ENCODE measurements at regions not wholly inside any gene's neighbourhood (a gene's known extent, or its start where the extent isn't known, plus 50 kb on each side); places are given as distances from the start of the nearest gene placed in this dataset.

DNA sequence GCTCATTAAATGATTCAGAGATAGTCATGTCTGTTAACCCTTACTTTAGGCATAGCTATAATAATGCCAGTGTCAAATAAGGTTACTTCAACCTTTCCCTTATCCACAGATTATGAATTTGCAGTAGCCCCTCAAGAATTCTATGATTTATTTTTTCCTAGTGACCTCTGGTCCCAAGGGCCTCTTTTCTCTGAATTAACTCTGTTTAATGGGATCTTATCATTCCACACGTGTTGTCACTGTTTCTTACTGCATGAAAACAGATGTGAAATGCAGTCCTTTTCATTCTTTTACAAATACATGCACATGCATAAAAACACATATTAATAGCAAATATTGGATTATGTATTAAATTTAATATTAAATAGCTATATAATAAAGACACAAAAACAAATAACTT, 667.7 kb upstream of the FOXG1 start:
- TF ChIP-seq EZH2 (IDR thresholded peaks at IDR 0.05; ENCODE audit: insufficient read depth, poor library complexity, severe bottlenecking) (no peak), EZH2phosphoT487 (IDR thresholded peaks at IDR 0.05; ENCODE audit: insufficient read depth, low read depth) (no peak)
- Histone ChIP-seq H3K9me2 (ENCODE audit: insufficient read depth) (no peaks in the 10 kb centered on the region), H4K20me1 (ENCODE audit: insufficient read depth) (no peaks in the 10 kb centered on the region), H3K4me3 (no peak overlapping the region), H3K27me3 (replicated peaks; ENCODE audit: insufficient read depth) (no peaks in the 10 kb centered on the region), H3F3A (ENCODE audit: insufficient read depth) (no peaks in the 10 kb centered on the region), H3K9me3 (ENCODE audit: low read depth) (peaks cover 7% of the 10 kb centered on the region), H3K4me1 (ENCODE audit: insufficient read depth) (no peaks in the 10 kb centered on the region), H3K79me2 (ENCODE audit: insufficient read depth) (no peaks in the 10 kb centered on the region), H3K9ac (no peak overlapping the region), H3K4me2 (ENCODE audit: unreplicated experiment) (no peak overlapping the region), H3K36me3 (ENCODE audit: low read depth) (no peaks in the 10 kb centered on the region), H2AFZ (no peak overlapping the region), H3K27ac (no peak overlapping the region)
- 0 to 3% methylated on average over 1 of the region's 1 CpG for whole genome bisulfite sequencing, 2 experiments (ENCODE audit: low coverage in 1 of 2, low lambda C conversion rate in 2 of 2, missing lambda C conversion rate in 2 of 2)
- DNase-seq: no peak
- in situ Hi-C loops (cut with MboI): no loop called here

DNA sequence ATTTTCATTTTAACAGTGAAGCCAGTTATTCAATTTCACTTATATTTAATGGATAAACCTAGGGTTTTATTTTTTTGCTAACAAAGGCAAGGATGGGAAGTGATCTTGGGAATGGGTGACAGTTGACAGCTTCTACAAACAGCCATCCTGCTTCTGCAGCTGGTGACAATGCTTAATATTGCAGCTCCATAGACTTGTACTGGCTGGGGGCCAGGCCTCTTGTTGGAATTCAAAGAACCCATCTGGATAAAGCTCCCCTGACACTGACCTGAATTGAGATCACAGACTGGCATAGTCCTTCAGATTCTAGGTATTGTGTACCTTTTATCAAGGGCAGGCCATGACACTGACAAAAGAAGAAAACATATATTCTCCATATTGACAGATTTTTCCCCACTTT, 664.6 kb upstream of the FOXG1 start:
- no peaks in the 10 kb centered on the region for H3K4me1 ChIP-seq (ENCODE audit: insufficient read depth)
- H3F3A ChIP-seq (ENCODE audit: insufficient read depth): no peaks in the 10 kb centered on the region
- H3K27me3 ChIP-seq (replicated peaks; ENCODE audit: insufficient read depth): no peaks in the 10 kb centered on the region
- H3K79me2 ChIP-seq (ENCODE audit: insufficient read depth): no peaks in the 10 kb centered on the region
- H2AFZ ChIP-seq: no peak overlapping the region
- no peak overlapping the region for H3K4me2 ChIP-seq (ENCODE audit: unreplicated experiment)
- no peak overlapping the region for H3K4me3 ChIP-seq
- H3K36me3 ChIP-seq (ENCODE audit: low read depth): no peaks in the 10 kb centered on the region
- H3K9me3 ChIP-seq (ENCODE audit: low read depth): no peaks in the 10 kb centered on the region
- in situ Hi-C loops (cut with MboI): no loop called here
- H4K20me1 ChIP-seq (ENCODE audit: insufficient read depth): no peaks in the 10 kb centered on the region
- no peak for DNase-seq
- H3K9ac ChIP-seq: no peak overlapping the region
- no peak overlapping the region for H3K27ac ChIP-seq
- no peaks in the 10 kb centered on the region for H3K9me2 ChIP-seq (ENCODE audit: insufficient read depth)
- no peak for TF ChIP-seq EZH2 (IDR thresholded peaks at IDR 0.05; ENCODE audit: insufficient read depth, poor library complexity, severe bottlenecking)
- TF ChIP-seq EZH2phosphoT487 (IDR thresholded peaks at IDR 0.05; ENCODE audit: insufficient read depth, low read depth): no peak

DNA sequence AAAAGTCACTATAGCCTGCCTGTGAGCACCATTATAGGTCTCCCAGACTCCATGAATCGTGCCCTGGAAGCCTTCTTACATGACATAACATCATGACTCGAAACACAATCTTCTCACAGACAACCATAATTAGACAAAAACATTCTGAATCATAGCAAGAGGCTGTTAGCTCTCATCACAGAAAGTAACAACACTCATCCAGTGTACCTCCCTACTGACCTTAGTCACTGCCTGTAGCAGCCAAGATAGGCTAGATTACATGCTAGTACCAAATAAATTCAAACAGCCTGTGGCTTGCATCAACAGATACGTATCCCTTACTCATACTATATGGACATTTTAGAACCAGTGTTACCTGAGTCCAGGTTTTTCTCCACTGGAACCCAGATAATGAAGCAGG, 663.8 kb upstream of the FOXG1 start:
- no peak for TF ChIP-seq EZH2phosphoT487 (IDR thresholded peaks at IDR 0.05; ENCODE audit: insufficient read depth, low read depth)
- TF ChIP-seq EZH2 (IDR thresholded peaks at IDR 0.05; ENCODE audit: insufficient read depth, poor library complexity, severe bottlenecking): no peak

DNA sequence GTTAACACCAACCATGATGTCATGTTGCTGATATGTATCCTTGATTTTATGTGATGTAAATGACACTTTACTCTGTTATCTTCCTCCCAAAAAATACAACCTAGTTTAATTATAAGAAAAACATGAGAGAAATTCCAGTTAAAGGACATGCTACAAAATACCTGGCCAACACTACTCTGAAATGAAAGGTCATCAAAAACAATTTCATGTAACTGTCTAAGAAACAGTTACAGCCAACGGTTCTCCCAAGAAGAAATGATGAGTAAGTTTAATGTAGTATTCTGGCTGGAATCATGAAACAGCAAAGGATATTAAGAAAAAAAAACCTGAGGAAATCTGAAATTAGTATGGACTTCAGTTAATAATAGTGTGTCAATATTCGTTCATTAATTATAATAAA, 653.3 kb upstream of the FOXG1 start:
- Histone ChIP-seq H3F3A (ENCODE audit: insufficient read depth) (no peaks in the 10 kb centered on the region), H3K27ac (no peak overlapping the region), H2AFZ (no peak overlapping the region), H3K9me3 (ENCODE audit: low read depth) (peaks cover 7% of the 10 kb centered on the region), H3K27me3 (replicated peaks; ENCODE audit: insufficient read depth) (no peaks in the 10 kb centered on the region), H3K9me2 (ENCODE audit: insufficient read depth) (no peaks in the 10 kb centered on the region), H4K20me1 (ENCODE audit: insufficient read depth) (no peaks in the 10 kb centered on the region), H3K4me2 (ENCODE audit: unreplicated experiment) (no peak overlapping the region), H3K79me2 (ENCODE audit: insufficient read depth) (no peaks in the 10 kb centered on the region), H3K4me3 (no peak overlapping the region), H3K9ac (no peak overlapping the region), H3K36me3 (ENCODE audit: low read depth) (no peaks in the 10 kb centered on the region), H3K4me1 (ENCODE audit: insufficient read depth) (no peaks in the 10 kb centered on the region)
- DNase-seq: no peak
- TF ChIP-seq EZH2phosphoT487 (IDR thresholded peaks at IDR 0.05; ENCODE audit: insufficient read depth, low read depth) (no peak), EZH2 (IDR thresholded peaks at IDR 0.05; ENCODE audit: insufficient read depth, poor library complexity, severe bottlenecking) (no peak)
- in situ Hi-C loops (cut with MboI): no loop called here
- WGBS, 2 experiments (ENCODE audit: low coverage in 1 of 2, low lambda C conversion rate in 2 of 2, missing lambda C conversion rate in 2 of 2): 22 to 33% methylated on average over 2 of the region's 2 CpGs

More for the DNA sequence above, 663.8 kb upstream of the FOXG1 start:
- WGBS, 2 experiments (ENCODE audit: low coverage in 1 of 2, low lambda C conversion rate in 2 of 2, missing lambda C conversion rate in 2 of 2): 2 to 4% methylated on average over 3 of the region's 3 CpGs
- Histone ChIP-seq H3K4me3 (no peak overlapping the region), H3K4me1 (ENCODE audit: insufficient read depth) (no peaks in the 10 kb centered on the region), H3K9me2 (ENCODE audit: insufficient read depth) (no peaks in the 10 kb centered on the region), H3K4me2 (ENCODE audit: unreplicated experiment) (no peak overlapping the region), H4K20me1 (ENCODE audit: insufficient read depth) (no peaks in the 10 kb centered on the region), H3K27ac (no peak overlapping the region), H3K9ac (no peak overlapping the region), H2AFZ (no peak overlapping the region), H3K9me3 (ENCODE audit: low read depth) (no peaks in the 10 kb centered on the region), H3F3A (ENCODE audit: insufficient read depth) (no peaks in the 10 kb centered on the region), H3K79me2 (ENCODE audit: insufficient read depth) (no peaks in the 10 kb centered on the region), H3K27me3 (replicated peaks; ENCODE audit: insufficient read depth) (no peaks in the 10 kb centered on the region), H3K36me3 (ENCODE audit: low read depth) (no peaks in the 10 kb centered on the region)
- no peak for DNase-seq
- in situ Hi-C loops (cut with MboI): no loop called here

DNA sequence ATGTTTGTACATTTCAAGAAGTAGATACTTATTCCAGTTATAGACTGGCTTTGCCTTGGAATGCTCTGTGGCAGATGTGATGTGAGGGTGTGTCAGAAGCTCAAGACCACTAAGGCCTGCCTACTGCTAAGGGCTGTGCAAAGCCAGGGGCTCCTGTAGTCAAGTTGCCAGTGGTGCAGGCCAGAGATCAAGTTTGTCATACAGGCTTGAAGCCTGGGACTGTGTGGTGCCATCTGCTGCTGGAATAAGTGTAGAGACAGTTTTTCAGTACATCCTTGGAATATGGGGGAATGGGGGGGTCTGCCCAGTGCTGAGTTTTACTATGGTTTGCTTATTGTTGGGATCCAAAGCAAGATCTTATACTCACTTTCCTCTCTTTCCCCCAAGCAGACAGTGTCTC, 649.9 kb upstream of the FOXG1 start:
- Histone ChIP-seq H3K36me3 (ENCODE audit: low read depth) (no peaks in the 10 kb centered on the region), H4K20me1 (ENCODE audit: insufficient read depth) (no peaks in the 10 kb centered on the region), H3F3A (ENCODE audit: insufficient read depth) (no peaks in the 10 kb centered on the region), H3K79me2 (ENCODE audit: insufficient read depth) (no peaks in the 10 kb centered on the region), H3K9ac (no peak overlapping the region), H3K4me1 (ENCODE audit: insufficient read depth) (no peaks in the 10 kb centered on the region), H3K9me2 (ENCODE audit: insufficient read depth) (no peaks in the 10 kb centered on the region), H2AFZ (no peak overlapping the region), H3K27me3 (replicated peaks; ENCODE audit: insufficient read depth) (no peaks in the 10 kb centered on the region), H3K4me2 (ENCODE audit: unreplicated experiment) (no peak overlapping the region), H3K4me3 (no peak overlapping the region), H3K9me3 (ENCODE audit: low read depth) (peaks cover 5% of the 10 kb centered on the region), H3K27ac (no peak overlapping the region)
- DNase-seq: no peak
- no peak for TF ChIP-seq EZH2 (IDR thresholded peaks at IDR 0.05; ENCODE audit: insufficient read depth, poor library complexity, severe bottlenecking)
- no peak for TF ChIP-seq EZH2phosphoT487 (IDR thresholded peaks at IDR 0.05; ENCODE audit: insufficient read depth, low read depth)
- in situ Hi-C loops (cut with MboI): no loop called here
